ENCODE measurements at regions not wholly inside any gene's neighbourhood (a gene's known extent, or its start where the extent isn't known, plus 50 kb on each side); places are given as distances from the start of the nearest gene placed in this dataset.

DNA sequence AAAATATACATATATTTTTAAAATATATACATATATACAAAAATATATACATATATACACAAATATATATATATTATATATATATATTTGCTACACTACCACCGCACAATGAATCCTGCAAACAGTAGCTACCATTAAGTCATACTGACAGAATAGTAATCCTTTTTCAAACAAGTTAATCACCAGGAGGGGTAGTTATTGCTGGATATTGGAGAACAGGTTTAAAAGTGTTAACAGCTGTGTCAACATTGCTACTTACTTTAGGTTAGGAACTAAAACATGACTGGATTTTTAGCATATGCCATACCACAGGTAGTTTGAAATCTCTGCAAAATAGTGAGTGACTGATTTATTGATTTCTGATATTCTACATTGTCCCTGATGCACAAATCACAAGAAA is 529.1 kb upstream of the CDH7 start:
- TF ChIP-seq EZH2 (IDR thresholded peaks at IDR 0.05; ENCODE audit: low read depth): no peak
- TF ChIP-seq, protein P1, sequence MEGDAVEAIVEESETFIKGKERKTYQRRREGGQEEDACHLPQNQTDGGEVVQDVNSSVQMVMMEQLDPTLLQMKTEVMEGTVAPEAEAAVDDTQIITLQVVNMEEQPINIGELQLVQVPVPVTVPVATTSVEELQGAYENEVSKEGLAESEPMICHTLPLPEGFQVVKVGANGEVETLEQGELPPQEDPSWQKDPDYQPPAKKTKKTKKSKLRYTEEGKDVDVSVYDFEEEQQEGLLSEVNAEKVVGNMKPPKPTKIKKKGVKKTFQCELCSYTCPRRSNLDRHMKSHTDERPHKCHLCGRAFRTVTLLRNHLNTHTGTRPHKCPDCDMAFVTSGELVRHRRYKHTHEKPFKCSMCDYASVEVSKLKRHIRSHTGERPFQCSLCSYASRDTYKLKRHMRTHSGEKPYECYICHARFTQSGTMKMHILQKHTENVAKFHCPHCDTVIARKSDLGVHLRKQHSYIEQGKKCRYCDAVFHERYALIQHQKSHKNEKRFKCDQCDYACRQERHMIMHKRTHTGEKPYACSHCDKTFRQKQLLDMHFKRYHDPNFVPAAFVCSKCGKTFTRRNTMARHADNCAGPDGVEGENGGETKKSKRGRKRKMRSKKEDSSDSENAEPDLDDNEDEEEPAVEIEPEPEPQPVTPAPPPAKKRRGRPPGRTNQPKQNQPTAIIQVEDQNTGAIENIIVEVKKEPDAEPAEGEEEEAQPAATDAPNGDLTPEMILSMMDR (conservative IDR thresholded peaks at IDR 0.05): no peak

All from PC-9 (cell line).